H1 (cell line): ENCODE measurements at regions not wholly inside any gene's neighbourhood (a gene's known extent, or its start where the extent isn't known, plus 50 kb on each side); places are given as distances from the start of the nearest gene placed in this dataset.

ENCODE experiments used
- CTCF ChIA-PET: fragments of 300-600 bp; sonication (Branson Sonifier 250); formaldehyde crosslinking; loops from one replicate; lab custom pipeline; 2021; ENCODE audit not compliant: partially characterized antibody; lab: Charles Lee
- POLR2A ChIA-PET: fragments of 300-600 bp; sonication (Branson Sonifier 250); formaldehyde crosslinking; loops from one replicate; lab custom pipeline; 2021; ENCODE audit warnings: inconsistent platforms; ENCODE audit not compliant: partially characterized antibody; lab: Charles Lee
- DNase-seq, 2 experiments: peaks; one replicate each; pipeline versions ENCODE4 v3.0.0 to v3.0.0-alpha.2; 2010 to 2022; ENCODE audit warnings: low spot score in 2 of 2, low read depth in 1 of 2, mixed read lengths in 1 of 2
- FAIRE-seq: peaks from 2 replicates; lab custom pipeline; 2011; peaks lifted over from hg19 to GRCh38; lab: Jason Lieb, UNC
- H2AFZ ChIP-seq: 2 replicates; pipeline ENCODE4 v1.8.1; 2012; ENCODE audit warnings: low read length, inconsistent platforms
- H2AK5ac ChIP-seq: 2 replicates; pipeline ENCODE4 v1.6.1; 2013; ENCODE audit warnings: low read depth, low read length
- H2BK120ac ChIP-seq: replicated peaks from 2 replicates; pipeline ENCODE3; 2013; ENCODE audit warnings: low read depth, low read length, inconsistent platforms
- H2BK12ac ChIP-seq: 2 replicates; pipeline ENCODE4 v1.6.1; 2013; ENCODE audit warnings: low read depth, low read length
- H2BK15ac ChIP-seq: 2 replicates; pipeline ENCODE4 v1.6.1; 2013; ENCODE audit warnings: low read length
- H2BK20ac ChIP-seq: 2 replicates; pipeline ENCODE4 v1.6.1; 2013; ENCODE audit warnings: low read length
- H2BK5ac ChIP-seq: 2 replicates; pipeline ENCODE4 v1.6.1; 2013; ENCODE audit warnings: low read depth, low read length
- H3K14ac ChIP-seq: 2 replicates; pipeline ENCODE4 v1.6.1; 2013; ENCODE audit warnings: inconsistent platforms; ENCODE audit not compliant: insufficient read length
- H3K18ac ChIP-seq: 2 replicates; pipeline ENCODE4 v1.6.1; 2013; ENCODE audit warnings: low read length; ENCODE audit errors: extremely low read depth
- H3K23ac ChIP-seq: 2 replicates; pipeline ENCODE4 v1.6.1; 2013; ENCODE audit warnings: inconsistent platforms; ENCODE audit not compliant: insufficient read length
- H3K23me2 ChIP-seq: 2 replicates; pipeline ENCODE4 v1.6.1; 2013; ENCODE audit warnings: low read depth, low read length
- H3K27ac ChIP-seq: 2 replicates; pipeline ENCODE4 v1.6.1; 2011; ENCODE audit warnings: low read depth, low read length, inconsistent platforms
- H3K27me3 ChIP-seq, 4 experiments: replicated peaks in 1 of 4; 1 replicate in 1 of 4; 2 replicates in 3 of 4; pipeline versions ENCODE4 v1.6.1 to v1.8.1; 2011 to 2013; ENCODE audit warnings: low read length in 3 of 4, mild to moderate bottlenecking in 3 of 4, inconsistent platforms in 2 of 4, mixed read lengths in 2 of 4, moderate library complexity in 1 of 4; ENCODE audit not compliant: control insufficient read depth in 3 of 4, insufficient read depth in 3 of 4; ENCODE audit errors: extremely low read depth in 1 of 4
- H3K36me3 ChIP-seq, 4 experiments: 2 replicates each; pipeline versions ENCODE4 v1.6.1 to v1.8.1; 2011 to 2013; ENCODE audit warnings: mild to moderate bottlenecking in 4 of 4, low read length in 3 of 4, moderate library complexity in 2 of 4, control low read depth in 1 of 4, inconsistent platforms in 1 of 4; ENCODE audit not compliant: insufficient read depth in 4 of 4, control insufficient read depth in 2 of 4
- H3K4ac ChIP-seq: replicated peaks from 2 replicates; pipeline ENCODE3; 2013; ENCODE audit warnings: low read length, low read depth, mixed read lengths, inconsistent platforms; ENCODE audit not compliant: insufficient read length
- H3K4me1 ChIP-seq, 4 experiments: replicated peaks in 1 of 4; 1 replicate in 1 of 4; 2 replicates in 3 of 4; pipeline versions ENCODE4 v1.6.1 to v1.8.1; 2011 to 2013; ENCODE audit warnings: low read length in 3 of 4, inconsistent platforms in 2 of 4, mixed read lengths in 1 of 4; ENCODE audit not compliant: insufficient read depth in 4 of 4, control insufficient read depth in 3 of 4
- H3K4me2 ChIP-seq, 2 experiments: 2 replicates each; pipeline versions ENCODE4 v1.6.1 to v1.8.1; 2011 to 2013; ENCODE audit warnings: low read depth in 2 of 2, low read length in 2 of 2, control low read depth in 1 of 2, inconsistent platforms in 1 of 2, mild to moderate bottlenecking in 1 of 2; ENCODE audit not compliant: insufficient read depth in 1 of 2
- H3K4me3 ChIP-seq, 4 experiments: fragments of 200-600, 300-600 bp in 1 of 4; sonication (generic), shearing (Covaris generic), sonication (Bioruptor Twin) in 1 of 4; 2 replicates each; pipeline versions ENCODE4 v1.5.1 to v1.8.1; 2011 to 2016; ENCODE audit warnings: low read length in 4 of 4, low read depth in 3 of 4, control low read depth in 2 of 4, inconsistent platforms in 2 of 4, mild to moderate bottlenecking in 2 of 4, mixed read lengths in 1 of 4, moderate library complexity in 1 of 4; ENCODE audit not compliant: insufficient read depth in 2 of 4; ENCODE audit errors: extremely low read depth in 1 of 4
- H3K56ac ChIP-seq: replicated peaks from 2 replicates; pipeline ENCODE3; 2013; ENCODE audit warnings: low read depth, mild to moderate bottlenecking, mixed read lengths, low read length, inconsistent platforms; ENCODE audit not compliant: insufficient read length
- H3K79me1 ChIP-seq: 2 replicates; pipeline ENCODE4 v1.6.1; 2013; ENCODE audit warnings: low read depth, low read length, control low read depth
- H3K79me2 ChIP-seq, 2 experiments: 2 replicates each; pipeline versions ENCODE4 v1.6.1 to v1.8.1; 2012 to 2013; ENCODE audit warnings: low read length in 2 of 2, mild to moderate bottlenecking in 2 of 2, inconsistent platforms in 1 of 2; ENCODE audit not compliant: insufficient read depth in 2 of 2, control insufficient read depth in 1 of 2
- H3K9ac ChIP-seq, 4 experiments: replicated peaks in 1 of 4; 1 replicate in 1 of 4; 2 replicates in 3 of 4; pipeline versions ENCODE4 v1.6.1 to v1.8.1; 2011 to 2013; ENCODE audit warnings: low read depth in 3 of 4, low read length in 3 of 4, control low read depth in 2 of 4, mild to moderate bottlenecking in 2 of 4, moderate library complexity in 2 of 4, inconsistent platforms in 1 of 4; ENCODE audit errors: extremely low read depth in 1 of 4
- H3K9me3 ChIP-seq, 2 experiments: 2 replicates each; pipeline versions ENCODE4 v1.6.1 to v1.8.1; 2012 to 2013; ENCODE audit warnings: mild to moderate bottlenecking in 2 of 2, moderate library complexity in 2 of 2, control low read depth in 1 of 2, inconsistent platforms in 1 of 2, low read depth in 1 of 2, low read length in 1 of 2, mixed read lengths in 1 of 2; ENCODE audit not compliant: insufficient read depth in 2 of 2
- H4K20me1 ChIP-seq, 2 experiments: replicated peaks in 1 of 2; 2 replicates each; pipeline versions ENCODE3 to v1.8.1; 2011 to 2013; ENCODE audit warnings: inconsistent platforms in 2 of 2, low read length in 2 of 2, mild to moderate bottlenecking in 1 of 2; ENCODE audit not compliant: insufficient read depth in 2 of 2, control insufficient read depth in 1 of 2
- H4K5ac ChIP-seq: 2 replicates; pipeline ENCODE4 v1.6.1; 2013; ENCODE audit warnings: low read length, low read depth, mixed read lengths, inconsistent platforms; ENCODE audit not compliant: insufficient read length
- H4K8ac ChIP-seq: 2 replicates; pipeline ENCODE4 v1.8.0; 2013; ENCODE audit warnings: mild to moderate bottlenecking, moderate library complexity, low read length, inconsistent platforms; ENCODE audit not compliant: insufficient read depth; ENCODE audit errors: extremely low read depth
- H4K91ac ChIP-seq: replicated peaks from 2 replicates; pipeline ENCODE3; 2013; ENCODE audit warnings: low read length, mixed read lengths, inconsistent platforms; ENCODE audit not compliant: insufficient read length
- BCL11A ChIP-seq, 2 experiments: IDR thresholded peaks; one replicate each; pipeline ENCODE4 v1.6.1; 2011; ENCODE audit warnings: low read depth in 2 of 2, low read length in 2 of 2, mild to moderate bottlenecking in 2 of 2
- CBX5 ChIP-seq: fragments of 300-800, 300-1000 bp; sonication (generic); IDR thresholded peaks from 2 replicates; pipeline ENCODE4 v1.7.1; 2016; ENCODE audit warnings: antibody characterized with exemption, low read length, low read depth
- GTF2F1 ChIP-seq: IDR thresholded peaks from 2 replicates; pipeline ENCODE4 v1.6.1; 2012; ENCODE audit warnings: low read depth, low read length, improper control_type of control experiment, borderline replicate concordance
- RAD21 ChIP-seq, 2 experiments: IDR thresholded peaks in 1 of 2; conservative IDR thresholded peaks in 1 of 2; 2 replicates each; pipeline ENCODE4 v1.6.1; 2011; ENCODE audit warnings: low read depth in 2 of 2, low read length in 2 of 2, improper control_type of control experiment in 1 of 2, inconsistent platforms in 1 of 2, mild to moderate bottlenecking in 1 of 2, moderate library complexity in 1 of 2
- SIN3A ChIP-seq, 2 experiments: IDR thresholded peaks in 1 of 2; conservative IDR thresholded peaks in 1 of 2; 2 replicates each; pipeline ENCODE4 v1.6.1; 2011 to 2012; ENCODE audit warnings: low read length in 2 of 2, improper control_type of control experiment in 1 of 2, low read depth in 1 of 2, mild to moderate bottlenecking in 1 of 2
- WGBS, 2 experiments: shearing (Covaris generic) in 1 of 2; methylation state at CpG; one replicate each; pipeline versions ENCODE4 v1.1.6 to v1.1.7; 2013 to 2015; ENCODE audit warnings: low lambda C conversion rate in 2 of 2, mixed read lengths in 2 of 2, inconsistent platforms in 1 of 2, low coverage in 1 of 2, missing lambda C conversion rate in 1 of 2; ENCODE audit not compliant: insufficient replicate concordance in 2 of 2, insufficient coverage in 1 of 2, insufficient read length in 1 of 2; ENCODE audit errors: extremely low coverage in 1 of 2, missing lambda C conversion rate in 1 of 2; 5-methylcytosine and 5-hydroxymethylcytosine counted together
- TF ChIP-seq, protein P1 (sequence below): IDR thresholded peaks from 2 replicates; pipeline ENCODE4 v1.6.1; 2012; ENCODE audit warnings: low read length, inconsistent platforms

DNA sequence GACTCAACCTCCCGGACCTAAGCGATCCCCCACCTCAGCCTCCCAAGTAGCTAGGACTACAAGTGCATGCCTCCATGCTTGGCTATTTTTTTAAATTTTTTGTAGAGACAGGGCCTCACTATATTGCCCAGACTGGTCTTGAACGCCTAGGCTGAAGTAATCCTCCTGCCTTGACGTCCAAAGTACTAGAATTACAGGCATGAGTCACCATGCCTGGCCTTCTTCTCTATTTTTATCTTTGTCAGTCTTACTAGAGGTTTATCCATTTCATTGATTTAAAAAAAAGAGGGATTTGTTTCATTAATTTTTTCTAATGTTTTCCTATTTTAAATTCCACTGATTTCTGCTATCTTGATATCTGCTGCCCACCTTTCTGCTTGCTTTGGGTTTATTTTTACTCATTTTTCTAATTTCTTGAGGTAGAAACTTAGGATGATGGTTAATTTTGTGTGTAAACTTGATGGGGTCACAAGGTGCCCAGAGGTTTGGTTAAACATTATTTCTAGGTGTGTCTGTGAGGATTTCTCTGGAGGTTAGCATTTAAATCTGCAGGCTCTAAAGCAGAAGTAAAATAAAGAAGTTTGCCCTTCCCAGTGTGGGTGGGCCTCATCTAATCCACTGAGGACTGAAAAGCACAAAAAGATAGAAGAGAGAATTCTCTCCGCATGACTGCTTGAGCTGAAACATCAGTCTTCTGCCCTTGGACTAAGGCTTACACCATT, 116.2 kb upstream of the DCLK2 start:
- Histone ChIP-seq H3K4ac (no peak overlapping the region), H2BK120ac (no peak overlapping the region), H3K4me1 (no peaks in the 10 kb centered on the region), H3K23me2 (no peaks in the 10 kb centered on the region), H3K79me2 (no peaks in the 10 kb centered on the region), H3K56ac (no peak overlapping the region), H4K8ac (no peak overlapping the region), H2AK5ac (no peak overlapping the region), H3K36me3 (no peaks in the 10 kb centered on the region), H3K27me3 (no peaks in the 10 kb centered on the region), H3K27ac (no peak overlapping the region), H3K14ac (no peak overlapping the region), H3K9me3 (no peaks in the 10 kb centered on the region), H3K18ac (no peak overlapping the region), H3K79me1 (no peaks in the 10 kb centered on the region), H3K9ac (no peak overlapping the region), H3K23ac (no peak overlapping the region), H2AFZ (no peak overlapping the region), H2BK5ac (no peak overlapping the region), H2BK12ac (no peak overlapping the region), H3K4me3 (no peak overlapping the region), H3K4me2 (no peak overlapping the region), H2BK15ac (no peak overlapping the region), H4K91ac (no peak overlapping the region), H4K20me1 (no peaks in the 10 kb centered on the region), H4K5ac (no peak overlapping the region), H2BK20ac (no peak overlapping the region)
- FAIRE-seq (no peak), DNase-seq (no peak)
- WGBS, 2 experiments = 85% methylated on average over 5 of the region's 5 CpGs; no CpG with 5 or more reads in 1 of the 2 experiments
- CTCF ChIA-PET = no interaction called here
- POLR2A ChIA-PET = no interaction called here
- TF ChIP-seq BCL11A (IDR thresholded peaks at IDR 0.05; ENCODE audit: low read depth in 2 of 2, low read length in 2 of 2) = no peak
- TF ChIP-seq CBX5 = no peak
- no peak for TF ChIP-seq GTF2F1
- TF ChIP-seq SIN3A (conservative IDR thresholded peaks at IDR 0.05 in 1 of 2, IDR thresholded peaks at IDR 0.05 in 1 of 2; ENCODE audit: low read depth in 1 of 2, low read length in 2 of 2) = no peak
- TF ChIP-seq, protein P1, sequence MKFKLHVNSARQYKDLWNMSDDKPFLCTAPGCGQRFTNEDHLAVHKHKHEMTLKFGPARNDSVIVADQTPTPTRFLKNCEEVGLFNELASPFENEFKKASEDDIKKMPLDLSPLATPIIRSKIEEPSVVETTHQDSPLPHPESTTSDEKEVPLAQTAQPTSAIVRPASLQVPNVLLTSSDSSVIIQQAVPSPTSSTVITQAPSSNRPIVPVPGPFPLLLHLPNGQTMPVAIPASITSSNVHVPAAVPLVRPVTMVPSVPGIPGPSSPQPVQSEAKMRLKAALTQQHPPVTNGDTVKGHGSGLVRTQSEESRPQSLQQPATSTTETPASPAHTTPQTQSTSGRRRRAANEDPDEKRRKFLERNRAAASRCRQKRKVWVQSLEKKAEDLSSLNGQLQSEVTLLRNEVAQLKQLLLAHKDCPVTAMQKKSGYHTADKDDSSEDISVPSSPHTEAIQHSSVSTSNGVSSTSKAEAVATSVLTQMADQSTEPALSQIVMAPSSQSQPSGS = no peak
- TF ChIP-seq RAD21 (IDR thresholded peaks at IDR 0.05 in 1 of 2, conservative IDR thresholded peaks at IDR 0.05 in 1 of 2; ENCODE audit: low read depth in 2 of 2, low read length in 2 of 2) = no peak
